ENCODE measurements at regions not wholly inside any gene's neighbourhood (a gene's known extent, or its start where the extent isn't known, plus 50 kb on each side); places are given as distances from the start of the nearest gene placed in this dataset.

DNA sequence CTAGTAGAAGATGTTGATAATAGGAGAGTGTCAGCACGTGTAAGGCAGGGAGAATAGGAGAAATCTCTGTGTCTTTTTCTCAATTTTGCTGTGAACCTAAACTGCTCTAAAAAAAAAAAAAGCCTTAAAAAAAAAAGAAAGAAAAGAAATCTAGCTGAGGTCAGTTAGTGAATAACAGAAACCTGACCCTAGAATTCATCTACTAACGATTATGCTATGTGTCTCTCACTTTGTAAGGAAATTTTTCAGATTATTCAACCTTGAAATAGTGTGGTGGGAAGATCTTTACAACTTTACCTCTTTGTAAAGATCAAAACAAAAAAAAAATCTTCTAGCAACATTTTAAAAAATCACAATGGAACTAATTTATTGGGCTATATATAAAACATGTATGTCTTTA is 995.7 kb downstream of the GALC start:
- H3K4me1 ChIP-seq (ENCODE audit: insufficient read depth, low read length): no peaks in the 10 kb centered on the region
- H3K9me3 ChIP-seq (ENCODE audit: low read length): no peaks in the 10 kb centered on the region
- intact Hi-C loops (cut with micrococcal nuclease; ENCODE audit: unreplicated experiment) (no loop called here), in situ Hi-C loops (cut with HindIII; ENCODE audit: extremely low pct_ligation_motif_present, low pct_unique_long_range_greater_than_20kb) (no loop called here)
- H4K20me1 ChIP-seq (ENCODE audit: insufficient read depth, low read length): no peaks in the 10 kb centered on the region
- CTCF ChIA-PET (ENCODE audit: low intra/inter-chr PET ratio, low total read pairs): no interaction called here
- no peak overlapping the region for H2AFZ ChIP-seq (ENCODE audit: low read length)
- no peak overlapping the region for H3K9ac ChIP-seq (ENCODE audit: insufficient read depth, low read depth, low read length)
- no peak overlapping the region for H3K4me3 ChIP-seq (replicated peaks in 1 of 3; ENCODE audit: insufficient read depth in 1 of 3, low read depth in 2 of 3, low read length in 3 of 3)
- H3K27ac ChIP-seq (ENCODE audit: extremely low read length, insufficient read depth, low read length): no peak overlapping the region
- POLR2A ChIA-PET: no interaction called here
- WGBS (ENCODE audit: low lambda C conversion rate): 0% methylated on average over 2 of the region's 2 CpGs
- DNase-seq (ENCODE audit: low spot score): no peak
- no peaks in the 10 kb centered on the region for H3K27me3 ChIP-seq (ENCODE audit: control insufficient read depth in 1 of 2, insufficient read depth in 2 of 2, low read length in 2 of 2)
- no peaks in the 10 kb centered on the region for H3K36me3 ChIP-seq (replicated peaks in 1 of 2; ENCODE audit: control insufficient read depth in 1 of 2, insufficient read depth in 2 of 2, low read length in 2 of 2)
- no peak for ATAC-seq
- BruUV-seq (replicated peaks): no TSS peak
- H3K4me2 ChIP-seq (ENCODE audit: low read depth, low read length): no peak overlapping the region
- FAIRE-seq: no peak
- no peak for TF ChIP-seq ZBED4 (CRISPR knock-in tag; IDR thresholded peaks at IDR 0.05; ENCODE audit: borderline replicate concordance)
- TF ChIP-seq KLF12 (CRISPR knock-in tag; IDR thresholded peaks at IDR 0.05; ENCODE audit: borderline replicate concordance): no peak
- TF ChIP-seq FOXC1 (CRISPR knock-in tag; IDR thresholded peaks at IDR 0.05; ENCODE audit: borderline replicate concordance): no peak
- TF ChIP-seq AKNA (CRISPR knock-in tag; IDR thresholded peaks at IDR 0.05; ENCODE audit: borderline replicate concordance): no peak
- TF ChIP-seq ZFY (CRISPR knock-in tag; IDR thresholded peaks at IDR 0.05): no peak
- no peak for TF ChIP-seq SKI (IDR thresholded peaks at IDR 0.05; ENCODE audit: partially characterized antibody)
- no peaks in the 10 kb centered on the region for H3K79me2 ChIP-seq (ENCODE audit: insufficient read depth, low read length)
